B cell (primary cell): ENCODE measurements at regions not wholly inside any gene's neighbourhood (a gene's known extent, or its start where the extent isn't known, plus 50 kb on each side); places are given as distances from the start of the nearest gene placed in this dataset.

Experiments
- ATAC-seq: fragments of 200-7000 bp; cut with Tn5 transposase; one replicate; pipeline ENCODE4 v1.10.0; 2021; ENCODE audit warnings: low read depth, mild to moderate bottlenecking, moderate number of reproducible peaks, moderate library complexity
- CTCF ChIA-PET: fragments of 350-600 bp; sonication (Branson Sonifier 250); formaldehyde crosslinking; loops from one replicate; lab custom pipeline; 2021; ENCODE audit warnings: antibody characterized with exemption, inconsistent platforms; lab: Charles Lee
- POLR2A ChIA-PET: fragments of 350-600 bp; sonication (Branson Sonifier 250); formaldehyde crosslinking; loops from one replicate; lab custom pipeline; 2021; ENCODE audit warnings: antibody characterized with exemption; lab: Charles Lee
- DNase-seq: peaks from one replicate; pipeline ENCODE4 v3.0.0; 2013
- H2AFZ ChIP-seq: 2 replicates; pipeline ENCODE4 v1.6.1; 2012; ENCODE audit warnings: mild to moderate bottlenecking, low read depth, low read length; ENCODE audit not compliant: insufficient read depth, poor library complexity, severe bottlenecking
- H3K27ac ChIP-seq, 2 donors: 1 replicate in 1 of 2; 2 replicates in 1 of 2; pipeline ENCODE4 v1.5.1; 2012 to 2013; ENCODE audit warnings: low read length in 2 of 2, mild to moderate bottlenecking in 2 of 2, moderate library complexity in 1 of 2
- H3K27me3 ChIP-seq, 4 experiments: fragments of 200-600 bp in 1 of 4; sonication (generic) in 1 of 4; replicated peaks in 1 of 4; 1 replicate in 2 of 4; 2 replicates in 2 of 4; pipeline versions ENCODE4 v1.6.1 to v1.7.0; 2013 to 2016; ENCODE audit warnings: low read length in 3 of 4, mild to moderate bottlenecking in 2 of 4, mixed read lengths in 1 of 4, moderate library complexity in 1 of 4; ENCODE audit not compliant: insufficient read depth in 4 of 4, control insufficient read depth in 3 of 4; ENCODE audit errors: control extremely low read depth in 1 of 4
- H3K36me3 ChIP-seq, 2 experiments: replicated peaks in 1 of 2; 1 replicate in 1 of 2; 2 replicates in 1 of 2; pipeline versions ENCODE4 v1.6.1 to v1.7.1; 2013; ENCODE audit warnings: low read length in 1 of 2; ENCODE audit not compliant: insufficient read depth in 2 of 2, control insufficient read depth in 1 of 2; ENCODE audit errors: control extremely low read depth in 1 of 2, extremely low read depth in 1 of 2
- H3K4me1 ChIP-seq, 2 donors: fragments of 200-600 bp in 1 of 2; sonication (generic) in 1 of 2; 1 replicate in 1 of 2; 2 replicates in 1 of 2; pipeline versions ENCODE4 v1.5.1 to v1.6.1; 2013 to 2017; ENCODE audit warnings: low read length in 2 of 2; ENCODE audit not compliant: control insufficient read depth in 2 of 2, insufficient read depth in 2 of 2
- H3K4me2 ChIP-seq: replicated peaks from 2 replicates; pipeline ENCODE3; 2012; ENCODE audit warnings: mild to moderate bottlenecking, low read depth, low read length; ENCODE audit not compliant: poor library complexity, severe bottlenecking
- H3K4me3 ChIP-seq, 5 experiments: fragments of 200-600 bp in 1 of 5; sonication (generic) in 1 of 5; 1 replicate in 3 of 5; 2 replicates in 2 of 5; pipeline versions ENCODE4 v1.5.1 to v1.7.0; 2011 to 2016; ENCODE audit warnings: low read length in 4 of 5, mild to moderate bottlenecking in 4 of 5, low read depth in 2 of 5, control low read depth in 1 of 5, moderate library complexity in 1 of 5; ENCODE audit not compliant: insufficient read depth in 1 of 5; ENCODE audit errors: control extremely low read depth in 1 of 5, extremely low read depth in 1 of 5
- H3K79me2 ChIP-seq: fragments of 200-600 bp; sonication (generic); one replicate; pipeline ENCODE4 v1.6.0; 2016; ENCODE audit warnings: low read length; ENCODE audit not compliant: control insufficient read depth, insufficient read depth
- H3K9ac ChIP-seq: fragments of 200-600 bp; sonication (generic); 2 replicates; pipeline ENCODE4 v1.6.1; 2017; ENCODE audit warnings: mild to moderate bottlenecking, low read length, moderate library complexity
- H3K9me3 ChIP-seq, 3 donors: one replicate each; pipeline versions ENCODE4 v1.6.1 to v1.7.1; 2013; ENCODE audit warnings: low read length in 2 of 3; ENCODE audit not compliant: control insufficient read depth in 2 of 3, insufficient read depth in 1 of 3; ENCODE audit errors: control extremely low read depth in 1 of 3
- H4K20me1 ChIP-seq: 2 replicates; pipeline ENCODE4 v1.6.0; 2012; ENCODE audit warnings: mild to moderate bottlenecking, low read length; ENCODE audit not compliant: insufficient read depth, control insufficient read depth, poor library complexity, severe bottlenecking
- H3K27ac Mint-ChIP-seq: one replicate; pipeline ENCODE4 v1.8.0; 2021; ENCODE audit warnings: mixed read lengths
- H3K27me3 Mint-ChIP-seq: one replicate; pipeline ENCODE4 v1.8.0; 2021; ENCODE audit warnings: mixed read lengths
- H3K4me1 Mint-ChIP-seq: one replicate; pipeline ENCODE4 v1.8.0; 2021; ENCODE audit warnings: mixed read lengths
- H3K4me3 Mint-ChIP-seq: one replicate; pipeline ENCODE4 v1.8.0; 2021; ENCODE audit warnings: mixed read lengths
- H3K9me3 Mint-ChIP-seq: one replicate; pipeline ENCODE4 v1.8.0; 2022; ENCODE audit warnings: mixed read lengths; ENCODE audit not compliant: insufficient read depth
- CTCF ChIP-seq: fragments of 200-600 bp; IDR thresholded peaks from one replicate; pipeline ENCODE4 v1.8.0; 2022; ENCODE audit warnings: antibody characterized with exemption, mild to moderate bottlenecking
- EZH2 ChIP-seq: IDR thresholded peaks from 2 replicates; pipeline ENCODE4 v1.6.1; 2012; ENCODE audit warnings: borderline replicate concordance, low read depth, mild to moderate bottlenecking, moderate library complexity, low read length; ENCODE audit not compliant: insufficient read depth, poor library complexity, severe bottlenecking
- whole genome bisulfite sequencing: methylation state at CpG from one replicate; pipeline ENCODE4 v1.1.5; 2013; ENCODE audit warnings: missing lambda C conversion rate; ENCODE audit not compliant: insufficient coverage; 5-methylcytosine and 5-hydroxymethylcytosine counted together
- intact Hi-C: fragments of 100-400 bp; cut with micrococcal nuclease; formaldehyde crosslinking; loops from one replicate; pipeline ENCODE4 v1.10.0; 2022

DNA sequence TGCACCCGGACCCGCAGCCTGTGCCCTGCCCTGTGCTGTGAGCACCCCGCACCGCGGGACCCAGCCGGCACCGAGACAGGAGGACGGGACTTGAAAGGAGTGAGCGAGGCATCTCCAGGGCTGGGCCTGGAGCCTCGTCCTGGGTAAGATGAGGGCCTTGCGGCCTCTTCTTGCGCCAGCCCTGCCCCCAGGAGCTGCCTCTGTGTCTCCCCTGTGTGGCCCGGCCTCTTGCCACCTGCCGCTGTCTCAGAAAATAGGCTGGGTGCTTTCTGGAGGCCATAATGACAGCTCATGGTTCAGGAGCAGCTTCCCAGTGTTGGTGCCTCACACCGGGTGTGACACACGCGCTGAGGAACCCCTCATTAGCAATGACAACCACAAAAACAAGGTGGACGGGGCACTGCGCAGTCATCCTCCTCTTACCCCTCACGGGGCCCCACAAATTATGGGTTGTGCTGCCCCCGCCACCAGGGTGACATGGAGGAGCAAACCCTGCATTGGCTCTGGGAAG, 161.5 kb upstream of the C1orf174 start:
- peaks cover 0 to 12% (median 0%) of the 10 kb centered on the region in 3 donors for H3K9me3 ChIP-seq
- intact Hi-C loops: no loop called here
- Mint-ChIP-seq H3K4me3 (no peak overlapping the region), H3K27me3 (no peaks in the 10 kb centered on the region), H3K4me1 (no peaks in the 10 kb centered on the region), H3K9me3 (no peaks in the 10 kb centered on the region), H3K27ac (no peak overlapping the region)
- WGBS: 87% methylated on average over 17 of the region's 21 CpGs
- H3K4me1 ChIP-seq: no peaks in the 10 kb centered on the region
- H3K9ac ChIP-seq: no peak overlapping the region
- no peak for ATAC-seq
- H2AFZ ChIP-seq: no peak overlapping the region
- TF ChIP-seq EZH2: no peak
- TF ChIP-seq CTCF: no peak
- no peaks in the 10 kb centered on the region for H3K36me3 ChIP-seq
- H3K27me3 ChIP-seq: peaks cover 0 to 2% (median 0%) of the 10 kb centered on the region in 4 experiments
- no peaks in the 10 kb centered on the region for H4K20me1 ChIP-seq
- H3K79me2 ChIP-seq: no peaks in the 10 kb centered on the region
- no peak for DNase-seq
- H3K4me2 ChIP-seq: no peak overlapping the region
- no peak overlapping the region for H3K4me3 ChIP-seq
- ChIA-PET POLR2A (no interaction called here), CTCF (no interaction called here)
- no peak overlapping the region for H3K27ac ChIP-seq

DNA sequence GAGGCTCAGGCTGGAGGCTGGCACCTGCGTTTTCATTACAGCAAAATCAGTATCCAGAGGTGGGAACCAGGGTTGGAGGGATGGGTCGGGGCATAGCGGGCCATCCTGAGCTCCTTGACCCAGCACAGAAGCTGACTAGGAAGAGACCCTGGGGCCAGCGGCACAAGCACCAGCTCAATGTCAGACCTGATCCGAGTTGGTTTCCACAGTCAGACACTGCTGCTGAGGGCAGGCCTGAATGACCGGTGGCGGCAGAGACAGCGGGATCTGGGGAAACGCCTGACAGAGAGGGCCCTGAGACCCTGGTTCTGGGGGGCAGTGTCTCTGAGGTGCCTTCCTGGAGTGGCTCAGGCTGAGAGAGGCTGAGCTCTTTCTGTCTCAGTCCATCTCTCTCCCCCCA, 162.0 kb upstream of the C1orf174 start:
- Histone ChIP-seq H2AFZ (no peak overlapping the region), H3K79me2 (no peaks in the 10 kb centered on the region), H3K9me3 (peaks cover 0 to 12% (median 0%) of the 10 kb centered on the region in 3 donors), H3K27me3 (peaks cover 0 to 2% (median 0%) of the 10 kb centered on the region in 4 experiments), H3K9ac (no peak overlapping the region), H4K20me1 (no peaks in the 10 kb centered on the region), H3K27ac (no peak overlapping the region), H3K4me1 (no peaks in the 10 kb centered on the region), H3K4me2 (no peak overlapping the region), H3K4me3 (no peak overlapping the region), H3K36me3 (no peaks in the 10 kb centered on the region)
- Mint-ChIP-seq H3K9me3 (no peaks in the 10 kb centered on the region), H3K27ac (no peak overlapping the region), H3K27me3 (no peaks in the 10 kb centered on the region), H3K4me3 (no peak overlapping the region), H3K4me1 (no peaks in the 10 kb centered on the region)
- CTCF ChIA-PET: no interaction called here
- ATAC-seq (no peak), DNase-seq (no peak)
- WGBS: 88% methylated on average over 9 of the region's 9 CpGs
- no peak for TF ChIP-seq CTCF
- TF ChIP-seq EZH2: no peak
- intact Hi-C loops: no loop called here
- POLR2A ChIA-PET: no interaction called here
